ENCODE measurements at regions not wholly inside any gene's neighbourhood (a gene's known extent, or its start where the extent isn't known, plus 50 kb on each side); places are given as distances from the start of the nearest gene placed in this dataset.

- TF ChIP-seq CTCF (conservative IDR thresholded peaks at IDR 0.05; ENCODE audit: low read length) (no peak), EZH2phosphoT487 (IDR thresholded peaks at IDR 0.05; ENCODE audit: borderline replicate concordance, low read depth, low read length) (no peak)
These were observed 295.5 kb upstream of the CLINT1 start for GRCh38 chr5:158154226-158155005.
